A673 (cell line): ENCODE measurements at regions not wholly inside any gene's neighbourhood (a gene's known extent, or its start where the extent isn't known, plus 50 kb on each side); places are given as distances from the start of the nearest gene placed in this dataset.

Experiments used
- BruUV-seq: library from RNA; stranded (reverse); fragments of 400-500 nt; replicated peaks from 2 replicates; lab custom pipeline; 2021; lab: Mats Ljungman, UMichigan
- CTCF ChIA-PET: fragments of 300-600 bp; sonication (Branson Sonifier 250); formaldehyde crosslinking; loops from one replicate; lab custom pipeline; 2022; ENCODE audit warnings: antibody characterized with exemption; lab: Charles Lee
- POLR2A ChIA-PET: fragments of 300-600 bp; sonication (Branson Sonifier 250); formaldehyde crosslinking; loops from one replicate; lab custom pipeline; 2022; ENCODE audit warnings: antibody characterized with exemption; ENCODE audit not compliant: low non-redundant PET; lab: Charles Lee
- DNase-seq: peaks from one replicate; pipeline ENCODE4 v3.0.0-alpha.2; 2015; ENCODE audit warnings: low spot score
- H3K27ac ChIP-seq: fragments of 200-600 bp; sonication (generic); 2 replicates; pipeline ENCODE4 v1.5.1; 2016; ENCODE audit warnings: mixed run types, low read depth, mild to moderate bottlenecking, mixed read lengths, antibody characterized with exemption, low read length; ENCODE audit not compliant: poor library complexity, severe bottlenecking
- H3K27me3 ChIP-seq: fragments of 200-600 bp; sonication (generic); replicated peaks from 2 replicates; pipeline ENCODE4 v1.6.1; 2017; ENCODE audit warnings: mixed run types, low read depth, mild to moderate bottlenecking, mixed read lengths, antibody characterized with exemption, low read length; ENCODE audit not compliant: insufficient read depth, poor library complexity
- H3K36me3 ChIP-seq: fragments of 200-600 bp; sonication (generic); 2 replicates; pipeline ENCODE4 v1.6.1; 2016; ENCODE audit warnings: mixed run types, mild to moderate bottlenecking, mixed read lengths, antibody characterized with exemption, low read length; ENCODE audit not compliant: insufficient read depth, poor library complexity, severe bottlenecking
- H3K4me1 ChIP-seq: fragments of 200-600 bp; sonication (generic); 2 replicates; pipeline ENCODE4 v1.6.1; 2017; ENCODE audit warnings: mixed run types, mild to moderate bottlenecking, mixed read lengths, antibody characterized with exemption, low read length; ENCODE audit not compliant: insufficient read depth, poor library complexity, severe bottlenecking
- H3K4me3 ChIP-seq: fragments of 200-600 bp; sonication (generic); 2 replicates; pipeline ENCODE4 v1.5.1; 2016; ENCODE audit warnings: low read depth, mixed run types, mild to moderate bottlenecking, mixed read lengths, low read length; ENCODE audit not compliant: poor library complexity, severe bottlenecking
- H3K9me3 ChIP-seq: fragments of 200-600 bp; sonication (generic); 2 replicates; pipeline ENCODE4 v1.6.1; 2016; ENCODE audit warnings: mixed run types, low read depth, mild to moderate bottlenecking, mixed read lengths, antibody characterized with exemption, low read length; ENCODE audit not compliant: poor library complexity, severe bottlenecking
- EZH2 ChIP-seq: fragments of 200-600 bp; sonication (generic); IDR thresholded peaks from 2 replicates; pipeline ENCODE4 v1.6.1; 2017; ENCODE audit warnings: borderline replicate concordance, low read depth, mild to moderate bottlenecking, mixed read lengths, antibody characterized with exemption, low read length; ENCODE audit not compliant: poor library complexity, severe bottlenecking
- intact Hi-C: fragments of 100-400 bp; cut with micrococcal nuclease; formaldehyde crosslinking; loops from one replicate; pipeline ENCODE4 v1.10.0; 2022; ENCODE audit not compliant: unreplicated experiment
- TF ChIP-seq, protein P1 (sequence below): fragments of 300-800, 200-600 bp; sonication (generic); conservative IDR thresholded peaks from 2 replicates; pipeline ENCODE4 v1.5.1; 2017; ENCODE audit warnings: low read depth, mild to moderate bottlenecking, antibody characterized with exemption, low read length, moderate library complexity, mixed read lengths

DNA sequence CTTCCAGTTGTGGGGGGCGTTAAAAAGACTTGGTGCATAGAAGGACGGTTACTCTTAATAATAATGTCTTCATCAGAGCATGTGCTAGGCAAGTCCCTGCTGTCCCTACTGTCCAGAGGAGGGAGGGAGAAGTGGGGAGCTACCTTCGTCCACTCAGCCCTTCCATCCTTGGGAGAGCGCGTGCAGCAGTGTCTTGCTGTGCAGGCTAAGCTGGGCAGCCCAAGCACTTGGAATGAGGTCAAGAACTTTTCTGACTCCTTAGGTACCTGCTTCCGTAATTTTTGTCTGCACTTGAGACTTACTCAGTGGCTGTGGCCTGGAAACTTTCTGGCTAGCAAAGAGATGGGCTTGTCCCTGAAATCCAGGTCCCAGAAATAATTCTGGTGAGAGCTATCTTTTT, 265.9 kb upstream of the SORCS1 start:
- Histone ChIP-seq H3K27me3 (no peaks in the 10 kb centered on the region), H3K4me3 (no peak overlapping the region), H3K36me3 (no peaks in the 10 kb centered on the region), H3K4me1 (no peaks in the 10 kb centered on the region), H3K9me3 (no peaks in the 10 kb centered on the region), H3K27ac (no peak overlapping the region)
- ChIA-PET CTCF (no interaction called here), POLR2A (no interaction called here)
- TF ChIP-seq, protein P1, sequence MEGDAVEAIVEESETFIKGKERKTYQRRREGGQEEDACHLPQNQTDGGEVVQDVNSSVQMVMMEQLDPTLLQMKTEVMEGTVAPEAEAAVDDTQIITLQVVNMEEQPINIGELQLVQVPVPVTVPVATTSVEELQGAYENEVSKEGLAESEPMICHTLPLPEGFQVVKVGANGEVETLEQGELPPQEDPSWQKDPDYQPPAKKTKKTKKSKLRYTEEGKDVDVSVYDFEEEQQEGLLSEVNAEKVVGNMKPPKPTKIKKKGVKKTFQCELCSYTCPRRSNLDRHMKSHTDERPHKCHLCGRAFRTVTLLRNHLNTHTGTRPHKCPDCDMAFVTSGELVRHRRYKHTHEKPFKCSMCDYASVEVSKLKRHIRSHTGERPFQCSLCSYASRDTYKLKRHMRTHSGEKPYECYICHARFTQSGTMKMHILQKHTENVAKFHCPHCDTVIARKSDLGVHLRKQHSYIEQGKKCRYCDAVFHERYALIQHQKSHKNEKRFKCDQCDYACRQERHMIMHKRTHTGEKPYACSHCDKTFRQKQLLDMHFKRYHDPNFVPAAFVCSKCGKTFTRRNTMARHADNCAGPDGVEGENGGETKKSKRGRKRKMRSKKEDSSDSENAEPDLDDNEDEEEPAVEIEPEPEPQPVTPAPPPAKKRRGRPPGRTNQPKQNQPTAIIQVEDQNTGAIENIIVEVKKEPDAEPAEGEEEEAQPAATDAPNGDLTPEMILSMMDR = no peak
- no peak for TF ChIP-seq EZH2
- no TSS peak for BruUV-seq
- intact Hi-C loops = no loop called here
- no peak for DNase-seq

GRCh38 chr10:107427016-107427415, 262.5 kb upstream of the SORCS1 start:
- Histone ChIP-seq H3K36me3 (no peaks in the 10 kb centered on the region), H3K4me1 (no peaks in the 10 kb centered on the region), H3K27me3 (no peaks in the 10 kb centered on the region), H3K27ac (no peak overlapping the region), H3K4me3 (no peak overlapping the region), H3K9me3 (no peaks in the 10 kb centered on the region)
- no peak for TF ChIP-seq EZH2
- TF ChIP-seq, protein P1 = no peak
- ChIA-PET POLR2A (no interaction called here), CTCF (no interaction called here)
- BruUV-seq = no TSS peak
- intact Hi-C loops = no loop called here
- no peak for DNase-seq

- BruUV-seq = no TSS peak
- TF ChIP-seq, protein P1 = no peak
- TF ChIP-seq EZH2 = no peak
- no peak for DNase-seq
- ChIA-PET POLR2A (no interaction called here), CTCF (no interaction called here)
- H3K27me3 ChIP-seq = no peaks in the 10 kb centered on the region
- intact Hi-C loops = no loop called here
- no peaks in the 10 kb centered on the region for H3K4me1 ChIP-seq
- no peaks in the 10 kb centered on the region for H3K36me3 ChIP-seq
- H3K4me3 ChIP-seq = no peak overlapping the region
- no peak overlapping the region for H3K27ac ChIP-seq
- H3K9me3 ChIP-seq = no peaks in the 10 kb centered on the region
Measured at GRCh38 chr10:107425931-107426553, 261.5 kb upstream of the SORCS1 start.
